ENCODE measurements at regions not wholly inside any gene's neighbourhood (a gene's known extent, or its start where the extent isn't known, plus 50 kb on each side); places are given as distances from the start of the nearest gene placed in this dataset.

DNA sequence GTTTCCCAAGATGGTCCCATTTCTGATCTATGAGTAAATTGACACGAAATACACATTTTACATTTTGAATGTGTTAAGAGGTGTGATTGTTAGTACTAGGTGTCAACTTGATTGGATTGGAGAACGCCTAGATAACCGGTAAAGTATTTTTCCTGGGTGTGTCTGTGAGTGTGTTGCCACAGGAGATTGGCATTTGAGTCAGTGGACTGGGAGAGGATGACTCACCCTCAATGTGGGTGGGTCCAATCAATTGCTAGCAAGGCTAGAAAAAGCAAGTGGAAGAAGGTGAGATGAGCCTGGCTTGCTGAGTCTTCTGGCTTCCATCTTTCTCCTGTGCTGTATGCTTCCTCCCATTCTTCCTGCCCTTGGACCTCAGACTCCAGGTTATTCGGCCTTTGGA, 960.7 kb upstream of the PCDH9 start:
- TF ChIP-seq, protein P1, sequence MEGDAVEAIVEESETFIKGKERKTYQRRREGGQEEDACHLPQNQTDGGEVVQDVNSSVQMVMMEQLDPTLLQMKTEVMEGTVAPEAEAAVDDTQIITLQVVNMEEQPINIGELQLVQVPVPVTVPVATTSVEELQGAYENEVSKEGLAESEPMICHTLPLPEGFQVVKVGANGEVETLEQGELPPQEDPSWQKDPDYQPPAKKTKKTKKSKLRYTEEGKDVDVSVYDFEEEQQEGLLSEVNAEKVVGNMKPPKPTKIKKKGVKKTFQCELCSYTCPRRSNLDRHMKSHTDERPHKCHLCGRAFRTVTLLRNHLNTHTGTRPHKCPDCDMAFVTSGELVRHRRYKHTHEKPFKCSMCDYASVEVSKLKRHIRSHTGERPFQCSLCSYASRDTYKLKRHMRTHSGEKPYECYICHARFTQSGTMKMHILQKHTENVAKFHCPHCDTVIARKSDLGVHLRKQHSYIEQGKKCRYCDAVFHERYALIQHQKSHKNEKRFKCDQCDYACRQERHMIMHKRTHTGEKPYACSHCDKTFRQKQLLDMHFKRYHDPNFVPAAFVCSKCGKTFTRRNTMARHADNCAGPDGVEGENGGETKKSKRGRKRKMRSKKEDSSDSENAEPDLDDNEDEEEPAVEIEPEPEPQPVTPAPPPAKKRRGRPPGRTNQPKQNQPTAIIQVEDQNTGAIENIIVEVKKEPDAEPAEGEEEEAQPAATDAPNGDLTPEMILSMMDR (conservative IDR thresholded peaks at IDR 0.05 in 1 of 2, IDR thresholded peaks at IDR 0.05 in 1 of 2; ENCODE audit: low read depth in 1 of 2, low read length in 2 of 2): no peak
- TF ChIP-seq EZH2 (IDR thresholded peaks at IDR 0.05; ENCODE audit: low read length, missing control alignments): no peak

Data from fibroblast of lung (primary cell).